GM19455 (cell line): ENCODE measurements at regions not wholly inside any gene's neighbourhood (a gene's known extent, or its start where the extent isn't known, plus 50 kb on each side); places are given as distances from the start of the nearest gene placed in this dataset.
"Not testable (repeated sequence)": the region's sequence is repeated elsewhere in the genome, so short reads cannot be mapped to it uniquely, and the experiment has no call there.

Experiments used
- ATAC-seq: cut with Tn5 transposase; IDR thresholded peaks from one replicate; pipeline ENCODE4 v1.9.1; 2021; ENCODE audit not compliant: unreplicated experiment

DNA sequence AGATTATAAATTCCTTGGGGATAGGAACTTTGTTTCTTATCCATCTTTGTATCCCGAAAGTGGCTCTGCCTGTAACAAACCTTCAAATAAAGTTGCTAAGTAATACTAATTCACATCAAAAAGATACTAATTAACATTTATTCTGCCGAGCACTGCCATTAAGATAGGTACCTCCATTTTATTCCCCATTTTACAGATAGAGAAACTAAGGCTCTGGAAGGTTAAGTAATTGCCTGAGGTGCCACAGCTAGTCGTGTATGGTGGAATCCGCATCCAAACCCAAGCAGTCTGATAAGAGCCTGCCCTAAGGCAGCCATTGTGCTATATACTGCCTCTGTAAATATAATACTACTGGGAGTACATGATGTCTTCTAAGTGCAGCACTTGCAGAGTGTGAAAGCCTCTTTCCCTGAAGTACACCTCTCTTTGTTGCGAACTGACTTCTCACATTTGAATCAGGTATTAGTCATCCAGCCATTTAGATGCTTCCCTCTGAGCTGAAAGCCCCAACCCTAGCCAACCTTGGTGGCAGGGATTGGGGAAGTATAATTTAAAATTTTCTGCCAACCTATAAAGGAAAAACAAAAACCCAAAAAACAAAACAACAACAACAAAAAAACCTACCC, 78.5 kb upstream of the CHD2 start:
- no peak for ATAC-seq

DNA sequence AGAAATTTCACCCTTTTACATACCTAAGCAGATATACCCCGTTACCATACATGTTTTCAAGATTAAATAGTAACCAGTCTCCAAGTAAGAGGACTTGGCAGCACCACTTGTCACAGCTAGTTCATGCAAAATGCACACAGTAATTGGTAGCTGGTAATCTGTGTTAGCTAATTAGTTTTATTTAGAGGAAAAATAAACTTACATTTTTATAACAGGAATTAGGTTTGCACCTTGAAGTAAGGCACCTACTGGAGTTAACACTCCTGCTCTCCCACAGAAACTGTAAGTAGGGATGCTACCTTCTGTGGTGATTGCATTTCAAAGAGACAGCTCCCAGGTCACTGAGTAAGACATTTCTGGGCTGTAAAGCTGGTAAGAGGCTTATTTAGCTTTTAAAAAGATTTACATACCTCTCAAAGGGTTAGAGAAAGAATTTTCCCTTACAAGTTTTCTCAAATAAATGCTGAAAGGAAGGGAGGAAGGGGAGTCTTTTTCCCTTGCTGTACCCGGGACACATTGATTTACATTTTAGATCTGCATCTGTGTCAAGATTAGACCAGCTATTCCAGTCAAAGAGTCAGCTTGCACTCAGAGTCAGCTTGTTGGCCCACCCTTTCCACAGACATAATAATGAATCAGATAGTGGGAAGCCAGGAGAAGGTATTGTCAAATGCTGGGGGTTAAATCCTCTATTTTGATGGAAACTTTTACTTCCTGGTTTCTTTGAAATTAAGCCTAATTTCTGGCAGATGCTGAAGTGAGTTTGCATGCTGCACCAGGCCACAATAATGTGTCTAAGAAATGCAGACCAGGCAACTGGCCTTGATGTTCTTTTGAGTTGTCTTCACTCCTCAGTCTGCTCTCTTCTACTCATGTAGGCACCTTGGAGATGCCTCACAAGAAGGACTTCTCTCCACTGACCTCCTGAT, 77.6 kb upstream of the CHD2 start:
- no peak for ATAC-seq

- no peak for ATAC-seq
These were observed 74.1 kb upstream of the CHD2 start for GRCh38 chr15:92825985-92826384.

DNA sequence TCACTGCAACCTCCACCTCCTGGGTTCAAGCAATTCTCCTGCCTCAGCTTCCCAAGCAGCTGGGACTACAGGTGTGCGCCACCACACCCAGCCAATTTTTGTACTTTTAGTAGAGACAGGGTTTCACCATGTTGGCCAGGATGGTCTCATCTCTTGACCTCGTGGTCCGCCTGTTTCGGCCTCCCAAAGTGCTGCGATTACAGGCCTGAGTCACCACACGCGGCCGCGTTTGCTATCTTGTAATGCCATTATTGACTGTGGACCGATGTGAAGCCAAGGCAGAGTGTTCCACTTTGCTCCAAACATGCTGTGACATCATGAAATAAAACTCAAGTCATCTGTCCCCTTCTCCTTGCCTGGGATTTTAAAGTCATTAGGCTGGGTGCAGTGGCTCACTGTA, 72.1 kb upstream of the CHD2 start:
- ATAC-seq = not testable (repeated sequence)

GRCh38 chr15:92829875-92830274, 70.2 kb upstream of the CHD2 start:
- no peak for ATAC-seq

DNA sequence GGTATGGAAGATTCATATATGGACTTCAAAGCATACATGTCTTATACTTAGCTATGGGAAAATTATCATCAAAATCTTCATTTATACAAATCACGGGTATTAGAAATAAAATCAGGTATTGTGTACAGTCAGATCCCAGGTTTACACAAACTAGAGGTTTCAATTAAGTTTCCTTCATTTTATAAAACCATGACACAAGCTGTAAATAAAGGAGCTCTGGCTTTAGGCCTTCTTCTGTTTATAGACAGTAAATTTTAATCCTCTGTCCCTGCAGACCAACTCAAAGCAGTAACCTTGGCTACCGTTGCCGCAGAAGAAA, 68.8 kb upstream of the CHD2 start:
- ATAC-seq = no peak

DNA sequence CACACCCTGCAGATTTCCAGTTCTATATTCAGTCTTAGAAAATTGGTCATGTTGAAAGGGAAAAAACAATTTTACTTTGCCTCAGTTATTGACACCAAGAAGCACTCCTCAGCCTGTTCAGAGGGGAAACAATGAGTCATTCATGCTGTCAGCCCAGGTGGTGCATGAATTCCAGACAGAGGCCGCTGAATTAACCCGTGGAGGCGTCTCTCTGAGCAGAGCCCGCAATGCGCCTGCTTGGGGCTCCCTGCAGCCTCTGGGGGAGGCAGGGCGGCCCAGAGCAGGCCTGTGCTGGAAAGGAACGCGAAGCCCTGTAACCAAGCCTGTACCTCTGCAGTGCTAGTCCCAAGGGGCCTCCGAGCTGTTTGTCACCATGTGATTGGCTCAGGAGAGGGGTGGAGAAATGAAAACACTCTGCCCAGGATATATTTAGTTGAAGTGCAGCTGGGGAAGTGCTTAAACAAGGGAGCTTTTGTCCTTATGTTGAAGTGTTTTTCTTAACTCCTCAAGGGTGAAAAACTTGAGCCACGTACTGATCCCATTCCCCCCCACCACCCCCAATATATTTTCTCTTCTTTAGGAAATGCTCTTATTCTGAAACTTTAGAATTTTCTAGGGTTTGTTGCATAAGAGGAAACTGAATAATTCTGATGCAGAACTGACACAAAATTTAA, 68.3 kb upstream of the CHD2 start:
- ATAC-seq = peak; percentile 93

DNA sequence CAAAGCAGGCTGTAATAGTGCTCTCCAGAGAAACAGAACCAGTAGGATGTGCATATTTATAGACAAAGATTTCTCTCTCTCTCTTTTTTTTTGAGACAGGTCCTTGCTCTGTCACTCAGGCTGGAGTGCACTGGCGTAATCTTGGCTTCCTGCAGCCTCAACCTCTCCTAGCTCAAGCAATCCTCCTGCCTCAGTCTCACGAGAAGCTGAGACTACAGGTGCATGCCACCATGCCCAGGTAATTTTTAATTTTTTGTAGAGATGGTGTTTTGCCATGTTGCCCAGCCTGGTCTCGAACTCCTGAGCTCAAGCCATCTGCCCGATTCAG, 67.1 kb upstream of the CHD2 start:
- ATAC-seq = no peak

DNA sequence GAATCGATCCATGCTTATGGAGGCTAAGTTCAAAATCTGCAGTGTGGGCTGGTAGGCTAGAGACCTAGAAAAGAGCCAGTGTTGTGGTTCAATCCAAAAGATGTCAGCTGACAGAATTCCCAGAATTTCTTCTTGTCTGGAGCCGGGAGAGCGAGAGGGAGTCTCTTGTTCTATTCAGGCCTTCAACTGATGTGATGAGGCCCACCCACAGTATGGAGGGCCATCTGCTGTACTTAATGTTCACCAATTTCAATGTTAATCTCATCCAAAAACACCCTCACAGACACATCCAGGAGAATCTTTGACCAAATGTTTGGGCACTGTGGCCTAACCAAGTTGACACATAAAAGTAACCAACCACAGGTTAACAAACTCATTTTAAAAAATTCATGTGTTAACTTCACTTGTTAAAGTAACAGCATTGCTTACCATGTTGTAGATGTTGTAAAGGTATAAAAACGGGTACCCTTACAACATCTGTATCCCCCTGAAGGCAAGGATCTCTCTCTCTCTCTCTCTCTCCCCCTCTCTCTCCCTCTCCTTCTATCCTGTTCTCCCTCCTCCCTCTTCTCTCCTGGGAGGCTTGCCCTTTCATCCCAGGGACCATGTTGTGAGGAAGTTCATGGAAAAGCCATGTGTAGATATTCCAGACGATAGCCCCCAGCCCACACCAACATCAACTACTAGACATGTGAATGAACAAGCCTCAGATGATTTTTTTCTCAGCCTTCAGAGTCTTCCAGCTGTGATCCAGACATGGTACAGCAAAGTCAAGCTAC, 66.4 kb upstream of the CHD2 start:
- ATAC-seq = no peak

- peak; percentile 80 for ATAC-seq
These were observed 60.4 kb upstream of the CHD2 start for GRCh38 chr15:92839696-92840095.

GRCh38 chr15:92840149-92840548, 60.0 kb upstream of the CHD2 start:
- peak; percentile 6 for ATAC-seq

DNA sequence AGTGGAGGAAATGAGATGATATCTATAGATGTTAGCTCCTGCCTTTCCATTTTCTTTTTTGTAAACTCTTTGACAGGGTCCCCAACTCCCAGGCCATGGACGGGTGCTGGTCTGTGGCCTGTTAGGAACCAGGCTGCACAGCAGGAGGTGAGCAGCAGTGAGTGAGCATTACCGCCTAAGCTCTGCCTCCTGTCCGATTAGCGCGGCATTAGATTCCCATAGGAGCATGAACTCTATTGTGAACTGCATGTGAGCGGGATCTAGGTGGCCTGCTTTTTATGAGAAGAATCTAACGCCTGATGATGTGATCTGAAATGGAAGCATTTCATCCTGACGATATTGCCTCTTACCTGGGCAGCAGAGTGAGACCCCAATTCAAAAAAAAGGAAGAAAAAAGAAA, 56.8 kb upstream of the CHD2 start:
- no peak for ATAC-seq

DNA sequence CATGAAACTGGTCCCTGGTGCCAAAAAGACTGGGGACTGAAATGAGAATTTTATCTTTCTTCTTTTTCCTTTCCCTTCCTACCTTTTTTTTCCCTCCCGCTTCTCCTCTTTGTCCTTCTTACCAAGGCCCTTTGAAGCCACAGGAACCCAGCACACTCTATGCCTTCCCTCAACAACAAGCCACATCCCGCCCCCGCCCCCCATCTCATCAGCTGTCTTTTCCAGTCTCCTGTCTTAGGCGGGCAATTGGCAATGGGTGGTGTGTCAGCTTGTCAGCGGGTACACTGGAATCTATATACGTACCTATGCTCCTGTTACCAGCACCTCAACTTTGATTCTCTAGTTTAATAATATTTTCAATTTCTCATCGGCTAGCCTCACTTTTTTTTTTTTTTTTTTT, 56.3 kb upstream of the CHD2 start:
- ATAC-seq = no peak

DNA sequence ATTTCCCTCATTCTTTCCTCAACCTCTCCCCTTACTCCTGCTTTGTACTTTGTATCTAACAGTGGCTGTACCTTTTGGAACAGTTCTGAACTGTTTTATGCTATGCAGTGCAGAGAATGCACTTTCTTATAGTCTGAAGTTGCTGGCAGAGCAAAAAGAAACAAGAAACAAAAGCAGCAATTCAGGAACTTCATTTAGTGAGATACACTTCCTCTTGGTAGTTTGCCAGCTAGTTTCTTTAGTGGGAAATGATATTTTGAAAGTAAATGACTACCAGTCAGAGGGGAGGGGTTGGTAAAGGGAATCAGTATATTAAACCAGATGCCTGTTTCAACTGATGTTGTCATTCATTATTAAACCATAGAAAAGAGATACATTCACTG, 55.0 kb upstream of the CHD2 start:
- ATAC-seq = no peak

DNA sequence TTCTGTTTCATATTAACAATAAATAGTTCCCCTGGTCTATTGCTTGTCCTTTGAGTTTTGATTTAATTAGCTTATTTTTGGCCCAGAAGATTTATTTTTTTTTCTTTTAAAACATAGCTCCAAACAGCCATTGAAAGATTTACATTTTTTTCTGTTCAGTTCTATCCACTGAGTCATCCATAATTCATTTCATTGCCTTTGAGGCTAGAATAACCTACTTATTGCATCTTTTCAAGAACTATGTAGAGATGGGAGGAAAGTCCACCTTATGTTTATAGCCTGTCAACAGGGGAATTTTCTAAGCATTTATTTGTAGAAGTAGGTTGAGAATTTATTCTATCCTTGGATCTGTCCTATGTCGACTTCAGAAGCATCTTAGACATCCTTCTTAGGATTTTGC, 53.4 kb upstream of the CHD2 start:
- no peak for ATAC-seq

DNA sequence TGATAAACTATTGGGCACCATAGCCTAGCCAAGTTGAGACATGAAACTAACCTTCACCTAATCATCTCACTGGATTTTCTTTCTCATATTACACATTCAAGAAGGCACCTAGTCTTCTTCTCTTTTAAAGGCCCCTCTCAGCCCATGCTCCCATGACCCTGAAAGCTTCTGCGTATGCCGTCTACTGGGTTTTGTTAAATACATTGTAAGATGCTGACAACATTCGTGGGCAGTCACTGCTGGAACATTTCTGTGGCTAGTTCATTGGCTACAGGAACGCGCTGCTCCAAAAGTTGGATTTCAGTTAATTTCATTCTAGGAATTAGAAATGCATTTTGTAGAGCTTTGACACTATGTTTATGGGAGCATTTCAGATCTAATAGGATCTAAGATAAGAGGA, 52.3 kb upstream of the CHD2 start:
- ATAC-seq = no peak

GRCh38 chr15:92848464-92848851, 51.7 kb upstream of the CHD2 start:
- ATAC-seq = no peak

GRCh38 chr15:92848852-92849598, 51.1 kb upstream of the CHD2 start:
- peak; percentile 66 for ATAC-seq

DNA sequence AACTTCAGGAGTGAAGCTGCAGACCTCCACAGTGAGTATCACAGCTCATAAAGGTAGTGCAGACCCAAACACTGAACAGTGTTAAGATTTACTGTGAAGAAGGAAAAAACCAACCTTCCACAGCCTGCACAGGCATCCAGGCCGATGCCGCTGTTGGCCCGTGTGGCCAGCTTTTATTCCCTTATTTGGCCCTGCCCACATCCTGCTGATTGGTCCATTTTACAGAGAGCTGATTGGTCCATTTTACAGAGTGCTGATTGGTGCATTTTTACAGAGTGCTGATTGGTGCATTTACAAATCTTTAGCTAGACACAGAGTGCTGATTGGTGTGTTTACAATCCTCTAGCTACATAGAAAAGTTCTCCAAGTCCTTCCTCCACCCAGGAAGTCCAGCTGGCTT, 49.9 kb upstream of the CHD2 start:
- ATAC-seq = not testable (repeated sequence)
